ENCODE measurements at regions not wholly inside any gene's neighbourhood (a gene's known extent, or its start where the extent isn't known, plus 50 kb on each side); places are given as distances from the start of the nearest gene placed in this dataset.

DNA sequence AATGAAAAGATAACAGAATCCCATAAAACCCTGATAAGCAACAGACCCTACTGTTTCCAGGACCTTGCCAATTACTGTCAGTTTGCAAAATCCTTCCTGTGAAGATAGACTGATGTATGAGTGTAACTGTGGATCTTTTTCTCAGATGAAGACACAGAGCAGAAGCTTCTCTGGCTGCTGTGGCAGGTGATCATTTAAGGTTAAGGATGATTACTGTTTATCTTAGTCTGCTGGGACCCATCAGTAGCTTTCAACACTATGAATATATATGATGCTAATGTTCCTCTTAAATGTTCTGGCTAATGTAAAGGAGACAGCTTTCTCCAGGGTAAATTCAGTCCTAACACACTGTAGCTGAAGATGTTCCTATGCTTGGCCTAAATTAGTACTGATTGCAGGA, 56.0 kb upstream of the CTTNBP2 start:
- Mint-ChIP-seq H3K4me1 (ENCODE audit: low read depth) (peaks cover 1% of the 10 kb centered on the region), H3K27ac (no peak overlapping the region), H3K27me3 (no peaks in the 10 kb centered on the region), H3K9me3 (ENCODE audit: low read depth) (peaks cover 10% of the 10 kb centered on the region), H3K36me3 (ENCODE audit: insufficient read depth) (peaks cover 4% of the 10 kb centered on the region), H3K4me3 (ENCODE audit: low read depth) (no peak overlapping the region)
- TF ChIP-seq, protein P1, sequence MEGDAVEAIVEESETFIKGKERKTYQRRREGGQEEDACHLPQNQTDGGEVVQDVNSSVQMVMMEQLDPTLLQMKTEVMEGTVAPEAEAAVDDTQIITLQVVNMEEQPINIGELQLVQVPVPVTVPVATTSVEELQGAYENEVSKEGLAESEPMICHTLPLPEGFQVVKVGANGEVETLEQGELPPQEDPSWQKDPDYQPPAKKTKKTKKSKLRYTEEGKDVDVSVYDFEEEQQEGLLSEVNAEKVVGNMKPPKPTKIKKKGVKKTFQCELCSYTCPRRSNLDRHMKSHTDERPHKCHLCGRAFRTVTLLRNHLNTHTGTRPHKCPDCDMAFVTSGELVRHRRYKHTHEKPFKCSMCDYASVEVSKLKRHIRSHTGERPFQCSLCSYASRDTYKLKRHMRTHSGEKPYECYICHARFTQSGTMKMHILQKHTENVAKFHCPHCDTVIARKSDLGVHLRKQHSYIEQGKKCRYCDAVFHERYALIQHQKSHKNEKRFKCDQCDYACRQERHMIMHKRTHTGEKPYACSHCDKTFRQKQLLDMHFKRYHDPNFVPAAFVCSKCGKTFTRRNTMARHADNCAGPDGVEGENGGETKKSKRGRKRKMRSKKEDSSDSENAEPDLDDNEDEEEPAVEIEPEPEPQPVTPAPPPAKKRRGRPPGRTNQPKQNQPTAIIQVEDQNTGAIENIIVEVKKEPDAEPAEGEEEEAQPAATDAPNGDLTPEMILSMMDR (IDR thresholded peaks at IDR 0.05; ENCODE audit: unreplicated experiment) = no peak
- DNase-seq (ENCODE audit: low spot score, unreplicated experiment) = no peak

DNA sequence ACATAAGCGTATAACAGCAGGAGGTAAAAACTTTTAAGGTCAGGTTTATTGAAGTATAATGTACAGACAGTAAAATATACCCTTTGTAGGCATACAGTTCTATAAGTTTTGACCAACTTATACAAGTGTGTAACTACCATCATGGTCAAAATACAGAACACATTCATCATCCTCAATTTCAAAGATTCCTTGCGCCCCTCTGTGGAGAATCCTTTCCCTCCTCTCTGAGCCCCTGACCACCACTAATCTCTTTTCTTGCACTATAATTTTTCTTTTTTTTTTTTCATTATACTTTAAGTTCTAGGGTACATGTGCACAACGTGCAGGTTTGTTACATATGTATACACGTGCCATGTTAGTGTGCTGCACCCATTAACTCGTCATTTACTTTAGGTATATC, 58.1 kb upstream of the CTTNBP2 start:
- no peaks in the 10 kb centered on the region for H3K27me3 Mint-ChIP-seq
- H3K36me3 Mint-ChIP-seq (ENCODE audit: insufficient read depth) = peaks cover 4% of the 10 kb centered on the region
- H3K9me3 Mint-ChIP-seq (ENCODE audit: low read depth) = peaks cover 6% of the 10 kb centered on the region
- H3K4me1 Mint-ChIP-seq (ENCODE audit: low read depth) = peaks cover 1% of the 10 kb centered on the region
- DNase-seq (ENCODE audit: low spot score, unreplicated experiment) = no peak
- TF ChIP-seq, protein P1 (IDR thresholded peaks at IDR 0.05; ENCODE audit: unreplicated experiment) = no peak
- no peak overlapping the region for H3K4me3 Mint-ChIP-seq (ENCODE audit: low read depth)
- no peak overlapping the region for H3K27ac Mint-ChIP-seq

DNA sequence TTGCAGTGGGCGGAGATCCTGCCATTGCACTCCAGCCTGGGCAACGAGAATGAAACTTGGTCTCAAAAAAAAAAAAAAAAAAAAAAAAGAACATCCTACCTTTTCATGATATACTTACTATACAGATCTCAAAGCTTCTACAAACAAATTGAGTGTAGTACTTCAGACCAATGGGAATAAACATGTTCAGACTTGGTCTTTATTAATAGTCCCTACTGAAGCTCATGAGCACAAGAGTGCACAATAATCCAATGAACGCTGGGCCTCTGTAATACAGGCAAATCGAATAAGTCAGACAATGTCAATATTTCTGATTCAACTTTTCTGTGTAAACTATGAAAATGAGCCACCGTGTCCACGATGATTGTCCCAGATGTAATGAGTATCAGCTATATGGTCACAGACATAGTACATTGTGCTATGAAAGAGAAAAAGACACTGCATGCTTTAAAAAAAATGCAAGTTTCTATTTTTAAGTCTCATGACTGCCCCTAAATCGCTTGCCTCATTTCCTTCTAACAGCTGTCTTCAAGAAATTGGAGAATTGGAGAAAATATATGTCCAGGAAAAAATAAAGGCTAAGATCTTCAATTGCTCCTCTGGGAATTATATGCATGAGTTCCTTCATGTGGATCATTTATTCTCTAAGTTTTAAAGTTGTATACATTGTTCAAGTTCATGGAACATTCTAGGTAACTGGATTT, 64.0 kb upstream of the CTTNBP2 start:
- TF ChIP-seq, protein P1 (IDR thresholded peaks at IDR 0.05; ENCODE audit: unreplicated experiment) = no peak
- H3K4me3 Mint-ChIP-seq (ENCODE audit: low read depth) = no peak overlapping the region
- H3K9me3 Mint-ChIP-seq (ENCODE audit: low read depth) = peaks cover 9% of the 10 kb centered on the region
- no peak overlapping the region for H3K27ac Mint-ChIP-seq
- no peak for DNase-seq (ENCODE audit: low spot score, unreplicated experiment)
- no peaks in the 10 kb centered on the region for H3K27me3 Mint-ChIP-seq
- H3K36me3 Mint-ChIP-seq (ENCODE audit: insufficient read depth) = peaks cover 4% of the 10 kb centered on the region
- H3K4me1 Mint-ChIP-seq (ENCODE audit: low read depth) = peaks cover 9% of the 10 kb centered on the region

DNA sequence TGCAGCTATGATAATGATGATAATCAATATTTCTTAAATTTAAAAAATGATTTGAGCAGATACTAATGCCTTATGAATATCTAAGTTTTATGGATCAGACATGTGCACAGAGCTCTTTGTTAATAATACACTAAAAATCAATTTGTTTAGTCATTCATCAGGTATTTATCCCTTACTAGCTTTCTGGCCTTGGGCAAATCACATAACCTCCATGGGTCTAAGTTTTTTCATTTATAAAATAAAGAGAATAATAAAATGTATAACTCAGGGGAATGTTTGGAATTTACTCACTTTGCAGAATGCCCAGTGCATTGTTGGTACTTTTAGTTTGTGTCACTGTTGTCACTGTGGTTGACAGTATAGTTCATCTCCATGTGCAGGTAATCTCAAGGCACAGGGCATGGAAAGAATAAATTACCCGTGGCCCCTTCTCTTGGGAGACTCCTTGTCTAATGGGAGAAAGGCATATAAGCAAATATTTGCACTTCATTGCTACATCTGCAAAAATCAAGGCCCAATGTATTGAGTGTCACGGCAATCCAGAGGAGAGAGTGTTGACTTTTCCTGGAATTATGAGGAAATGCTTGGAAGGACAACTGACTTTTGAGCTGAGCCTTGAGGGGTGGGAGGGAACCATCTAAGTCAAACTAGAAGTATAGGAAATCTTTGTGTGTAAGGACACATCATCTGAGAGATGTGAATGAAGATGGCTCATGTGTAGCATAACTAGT, 64.7 kb upstream of the CTTNBP2 start:
- no peaks in the 10 kb centered on the region for H3K27me3 Mint-ChIP-seq
- peaks cover 10% of the 10 kb centered on the region for H3K9me3 Mint-ChIP-seq (ENCODE audit: low read depth)
- H3K27ac Mint-ChIP-seq = peak overlapping the region; percentile 1
- DNase-seq (ENCODE audit: low spot score, unreplicated experiment) = no peak
- TF ChIP-seq, protein P1 (IDR thresholded peaks at IDR 0.05; ENCODE audit: unreplicated experiment) = no peak
- peaks cover 4% of the 10 kb centered on the region for H3K36me3 Mint-ChIP-seq (ENCODE audit: insufficient read depth)
- no peak overlapping the region for H3K4me3 Mint-ChIP-seq (ENCODE audit: low read depth)
- H3K4me1 Mint-ChIP-seq (ENCODE audit: low read depth) = peaks cover 9% of the 10 kb centered on the region

DNA sequence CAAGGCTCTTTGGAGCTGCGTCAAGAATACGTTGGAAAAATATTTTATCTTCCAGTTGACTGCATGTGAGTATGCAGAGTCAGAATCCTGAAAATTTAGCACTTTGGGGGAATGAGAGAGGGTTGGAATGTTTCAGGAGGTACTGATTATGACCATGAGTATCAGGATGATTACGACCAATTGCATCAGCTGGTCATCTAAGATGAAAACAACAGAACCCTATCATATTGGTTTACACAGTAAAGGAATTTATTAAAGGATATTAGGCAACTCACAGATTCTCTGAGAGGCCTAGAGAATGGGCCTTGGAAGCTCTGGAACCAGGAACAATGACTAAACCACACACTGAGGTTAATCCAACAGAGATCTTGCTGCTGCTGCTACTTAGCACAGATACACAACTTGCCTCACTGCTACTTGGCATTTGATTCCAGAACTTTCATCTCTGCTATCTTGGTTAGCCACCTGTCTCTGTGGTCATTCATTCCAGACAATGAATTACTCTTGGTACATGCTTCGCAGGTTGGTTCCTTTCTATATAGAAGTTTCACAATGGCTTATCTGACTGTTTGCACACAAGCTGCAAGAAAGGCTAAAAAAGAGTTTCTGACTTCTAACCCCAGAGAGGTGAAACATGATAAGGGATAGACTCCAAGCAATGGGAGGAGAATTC, 68.0 kb upstream of the CTTNBP2 start:
- Mint-ChIP-seq H3K36me3 (ENCODE audit: insufficient read depth) (no peaks in the 10 kb centered on the region), H3K27me3 (no peaks in the 10 kb centered on the region), H3K4me3 (ENCODE audit: low read depth) (no peak overlapping the region), H3K9me3 (ENCODE audit: low read depth) (peaks cover 4% of the 10 kb centered on the region), H3K4me1 (ENCODE audit: low read depth) (peaks cover 9% of the 10 kb centered on the region), H3K27ac (no peak overlapping the region)
- TF ChIP-seq, protein P1 (IDR thresholded peaks at IDR 0.05; ENCODE audit: unreplicated experiment) = no peak
- DNase-seq (ENCODE audit: low spot score, unreplicated experiment) = no peak

Data from progenitor cell of endocrine pancreas (in vitro differentiated cells).